HepG2 (cell line): ENCODE measurements at regions not wholly inside any gene's neighbourhood (a gene's known extent, or its start where the extent isn't known, plus 50 kb on each side); places are given as distances from the start of the nearest gene placed in this dataset.
A peak's percentile ranks its signal among the peaks of the same experiment; 100 is the strongest.

Experiments used
- BCL6 ChIP-seq: IDR thresholded peaks from 2 replicates; pipeline ENCODE4 v1.6.1; 2016; ENCODE audit warnings: missing genetic modification reagents, missing compliant biosample characterization
- CAMTA2 ChIP-seq: sonication (generic); formaldehyde crosslinking; IDR thresholded peaks from 2 replicates; pipeline ENCODE4 v1.4.0; 2020; ENCODE audit warnings: mild to moderate bottlenecking, missing genetic modification reagents, borderline replicate concordance
- DMAP1 ChIP-seq: IDR thresholded peaks from 2 replicates; pipeline ENCODE4 v1.6.1; 2016
- DPF2 ChIP-seq: sonication (generic); formaldehyde crosslinking; IDR thresholded peaks from 2 replicates; pipeline ENCODE4 v1.4.0; 2020; ENCODE audit warnings: mild to moderate bottlenecking, low read depth, missing genetic modification reagents, borderline replicate concordance
- DZIP1 ChIP-seq: sonication (generic); formaldehyde crosslinking; IDR thresholded peaks from 2 replicates; pipeline ENCODE4 v1.5.0; 2020; ENCODE audit warnings: mild to moderate bottlenecking, missing genetic modification reagents
- FOXO1 ChIP-seq: sonication (generic); formaldehyde crosslinking; IDR thresholded peaks from 2 replicates; pipeline ENCODE4 v1.4.0; 2020; ENCODE audit warnings: missing genetic modification reagents
- JUN ChIP-seq: sonication (generic); formaldehyde crosslinking; IDR thresholded peaks from 2 replicates; pipeline ENCODE4 v1.4.0; 2020; ENCODE audit warnings: mild to moderate bottlenecking, missing genetic modification reagents
- KLF15 ChIP-seq: sonication (generic); formaldehyde crosslinking; IDR thresholded peaks from 2 replicates; pipeline ENCODE4 v1.8.1; 2023; ENCODE audit warnings: borderline replicate concordance, mild to moderate bottlenecking, inconsistent platforms, missing genetic modification reagents, mixed read lengths
- MAFF ChIP-seq: IDR thresholded peaks from 2 replicates; pipeline ENCODE4 v1.6.1; 2011; ENCODE audit warnings: low read depth, low read length, improper control_type of control experiment
- NFKB2 ChIP-seq: sonication (generic); formaldehyde crosslinking; IDR thresholded peaks from 2 replicates; pipeline ENCODE4 v1.4.0; 2020; ENCODE audit warnings: missing genetic modification reagents, borderline replicate concordance
- NFRKB ChIP-seq: fragments of 450-650 bp; IDR thresholded peaks from 2 replicates; pipeline ENCODE4 v1.6.1; 2017
- PRMT3 ChIP-seq: sonication (generic); formaldehyde crosslinking; IDR thresholded peaks from 2 replicates; pipeline ENCODE4 v1.8.1; 2022; ENCODE audit warnings: low read depth, mild to moderate bottlenecking, moderate library complexity, missing genetic modification reagents, borderline replicate concordance
- SATB2 ChIP-seq: sonication (generic); formaldehyde crosslinking; IDR thresholded peaks from 2 replicates; pipeline ENCODE4 v1.5.0; 2020; ENCODE audit warnings: missing genetic modification reagents
- SMAD1 ChIP-seq: sonication (generic); formaldehyde crosslinking; IDR thresholded peaks from 2 replicates; pipeline ENCODE4 v1.4.0; 2020; ENCODE audit warnings: missing genetic modification reagents, low read depth, mild to moderate bottlenecking, borderline replicate concordance
- TBX3 ChIP-seq: fragments of 450-650 bp; IDR thresholded peaks from 2 replicates; pipeline ENCODE4 v1.6.1; 2017; ENCODE audit warnings: antibody characterized with exemption, mild to moderate bottlenecking, inconsistent platforms, borderline replicate concordance
- TSC22D2 ChIP-seq: sonication (generic); formaldehyde crosslinking; IDR thresholded peaks from 2 replicates; pipeline ENCODE4 v1.5.1; 2020; ENCODE audit warnings: missing genetic modification reagents, mild to moderate bottlenecking, borderline replicate concordance
- ZFP37 ChIP-seq: sonication (generic); formaldehyde crosslinking; IDR thresholded peaks from 2 replicates; pipeline ENCODE4 v1.4.0; 2020; ENCODE audit warnings: missing genetic modification reagents, borderline replicate concordance
- ZFY ChIP-seq: sonication (generic); formaldehyde crosslinking; IDR thresholded peaks from 2 replicates; pipeline ENCODE4 v1.4.0; 2020; ENCODE audit warnings: missing genetic modification reagents
- ZNF280D ChIP-seq: sonication (generic); formaldehyde crosslinking; IDR thresholded peaks from 2 replicates; pipeline ENCODE4 v1.5.1; 2020; ENCODE audit warnings: mild to moderate bottlenecking, missing genetic modification reagents
- ZNF577 ChIP-seq: sonication (generic); formaldehyde crosslinking; IDR thresholded peaks from 2 replicates; pipeline ENCODE4 v1.4.0; 2020; ENCODE audit warnings: mild to moderate bottlenecking, low read depth, missing genetic modification reagents, borderline replicate concordance
- ZNF891 ChIP-seq: sonication (generic); formaldehyde crosslinking; IDR thresholded peaks from 2 replicates; pipeline ENCODE4 v1.5.0; 2020; ENCODE audit warnings: mild to moderate bottlenecking, missing genetic modification reagents
- ZSCAN30 ChIP-seq: sonication (generic); formaldehyde crosslinking; IDR thresholded peaks from 2 replicates; pipeline ENCODE4 v1.5.0; 2020; ENCODE audit warnings: mild to moderate bottlenecking, missing genetic modification reagents
- TF ChIP-seq, protein P1 (sequence below): sonication (generic); formaldehyde crosslinking; IDR thresholded peaks from 2 replicates; pipeline ENCODE4 v1.5.1; 2020; ENCODE audit warnings: missing genetic modification reagents, mild to moderate bottlenecking, borderline replicate concordance

GRCh38 chr4:104128850-104129213 is 365.9 kb downstream of the CXXC4 start (continued):
- TF ChIP-seq PRMT3 (CRISPR knock-in tag) (no peak), DZIP1 (CRISPR knock-in tag) (no peak), JUN (CRISPR knock-in tag) (no peak), NFKB2 (CRISPR knock-in tag) (no peak), CAMTA2 (CRISPR knock-in tag) (no peak), ZNF891 (CRISPR knock-in tag) (no peak), SATB2 (CRISPR knock-in tag) (no peak), MAFF (no peak), FOXO1 (CRISPR knock-in tag) (no peak), TSC22D2 (CRISPR knock-in tag) (no peak), BCL6 (peak; percentile 31; the same call in 1 of the 2 replicates), TBX3 (no peak), DMAP1 (CRISPR knock-in tag) (no peak), KLF15 (CRISPR knock-in tag) (no peak), DPF2 (peak; percentile 44; the same call in 1 of the 2 replicates), ZSCAN30 (CRISPR knock-in tag) (no peak), ZNF280D (CRISPR knock-in tag) (no peak), SMAD1 (CRISPR knock-in tag) (no peak), NFRKB (no peak), ZNF577 (CRISPR knock-in tag) (no peak), ZFY (CRISPR knock-in tag) (no peak), ZFP37 (no peak)
- TF ChIP-seq, protein P1, sequence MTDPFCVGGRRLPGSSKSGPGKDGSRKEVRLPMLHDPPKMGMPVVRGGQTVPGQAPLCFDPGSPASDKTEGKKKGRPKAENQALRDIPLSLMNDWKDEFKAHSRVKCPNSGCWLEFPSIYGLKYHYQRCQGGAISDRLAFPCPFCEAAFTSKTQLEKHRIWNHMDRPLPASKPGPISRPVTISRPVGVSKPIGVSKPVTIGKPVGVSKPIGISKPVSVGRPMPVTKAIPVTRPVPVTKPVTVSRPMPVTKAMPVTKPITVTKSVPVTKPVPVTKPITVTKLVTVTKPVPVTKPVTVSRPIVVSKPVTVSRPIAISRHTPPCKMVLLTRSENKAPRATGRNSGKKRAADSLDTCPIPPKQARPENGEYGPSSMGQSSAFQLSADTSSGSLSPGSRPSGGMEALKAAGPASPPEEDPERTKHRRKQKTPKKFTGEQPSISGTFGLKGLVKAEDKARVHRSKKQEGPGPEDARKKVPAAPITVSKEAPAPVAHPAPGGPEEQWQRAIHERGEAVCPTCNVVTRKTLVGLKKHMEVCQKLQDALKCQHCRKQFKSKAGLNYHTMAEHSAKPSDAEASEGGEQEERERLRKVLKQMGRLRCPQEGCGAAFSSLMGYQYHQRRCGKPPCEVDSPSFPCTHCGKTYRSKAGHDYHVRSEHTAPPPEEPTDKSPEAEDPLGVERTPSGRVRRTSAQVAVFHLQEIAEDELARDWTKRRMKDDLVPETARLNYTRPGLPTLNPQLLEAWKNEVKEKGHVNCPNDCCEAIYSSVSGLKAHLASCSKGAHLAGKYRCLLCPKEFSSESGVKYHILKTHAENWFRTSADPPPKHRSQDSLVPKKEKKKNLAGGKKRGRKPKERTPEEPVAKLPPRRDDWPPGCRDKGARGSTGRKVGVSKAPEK (CRISPR knock-in tag) = no peak
